IPS-NIHi11 (cell line): ENCODE measurements at regions not wholly inside any gene's neighbourhood (a gene's known extent, or its start where the extent isn't known, plus 50 kb on each side); places are given as distances from the start of the nearest gene placed in this dataset.

Source experiments
- DNase-seq: peaks from one replicate; pipeline ENCODE4 v3.0.0; 2012; ENCODE audit warnings: mixed read lengths, low spot score

- DNase-seq, result no peak
Measured at GRCh38 chr10:28060031-28060607, 61.2 kb upstream of the ODAD2 start.

DNA sequence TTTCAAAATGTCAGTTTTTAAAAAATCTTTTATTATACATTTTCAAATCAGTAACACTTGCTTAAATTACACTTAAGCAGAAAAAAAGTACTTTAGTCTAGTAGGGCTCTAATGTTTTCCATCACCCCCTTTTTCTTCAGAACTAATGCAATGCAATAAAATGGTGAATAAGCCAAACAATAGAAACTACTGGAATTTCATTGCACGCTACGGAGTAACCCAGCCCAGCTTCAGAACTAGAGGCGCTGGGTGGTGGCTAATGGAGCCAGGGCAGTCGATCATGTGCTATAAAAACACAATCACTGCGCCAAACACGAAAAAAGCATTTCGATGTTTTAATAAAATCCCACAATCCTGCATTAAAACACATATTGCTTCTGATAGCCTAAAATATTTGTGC, 59.9 kb upstream of the ODAD2 start:
- no peak for DNase-seq

GRCh38 chr10:28054228-28054860, 55.5 kb upstream of the ODAD2 start:
- DNase-seq, result no peak

GRCh38 chr10:28049286-28049685, 50.4 kb upstream of the ODAD2 start:
- no peak for DNase-seq
